ENCODE measurements at regions not wholly inside any gene's neighbourhood (a gene's known extent, or its start where the extent isn't known, plus 50 kb on each side); places are given as distances from the start of the nearest gene placed in this dataset.

GRCh38 chr1:8094481-8095241, 68.6 kb upstream of the ERRFI1 start (continued):
- no peak for TF ChIP-seq PREB (CRISPR knock-in tag; IDR thresholded peaks at IDR 0.05)
- TF ChIP-seq ZNF34 (CRISPR knock-in tag; IDR thresholded peaks at IDR 0.05; ENCODE audit: borderline replicate concordance) = no peak
- no peak for TF ChIP-seq MAFG (CRISPR knock-in tag; IDR thresholded peaks at IDR 0.05)
- TF ChIP-seq THAP11 (CRISPR knock-in tag; IDR thresholded peaks at IDR 0.05) = peak; percentile 44; the same call in 1 of the 2 replicates
- no peak for TF ChIP-seq SOX6 (IDR thresholded peaks at IDR 0.05)
- peak; percentile 76; the same call in 1 of the 2 replicates for TF ChIP-seq SOX6 (CRISPR knock-in tag; IDR thresholded peaks at IDR 0.05)
- peak; percentile 81 for TF ChIP-seq ELF3 (CRISPR knock-in tag; IDR thresholded peaks at IDR 0.05)
- no peak for TF ChIP-seq MTERF4 (CRISPR knock-in tag; IDR thresholded peaks at IDR 0.05)
- TF ChIP-seq PHF8 (CRISPR knock-in tag; IDR thresholded peaks at IDR 0.05) = no peak
- no peak for TF ChIP-seq KLF12 (CRISPR knock-in tag; IDR thresholded peaks at IDR 0.05; ENCODE audit: borderline replicate concordance)
- no peak for TF ChIP-seq ZNF782 (CRISPR knock-in tag; IDR thresholded peaks at IDR 0.05; ENCODE audit: borderline replicate concordance)
- no peak for TF ChIP-seq ZNF790 (CRISPR knock-in tag; IDR thresholded peaks at IDR 0.05; ENCODE audit: borderline replicate concordance)
- no peak for TF ChIP-seq MAZ (IDR thresholded peaks at IDR 0.05; ENCODE audit: borderline replicate concordance, low read depth, low read length)
- TF ChIP-seq MAZ (CRISPR knock-in tag; IDR thresholded peaks at IDR 0.05; ENCODE audit: low read depth) = no peak
- TF ChIP-seq ARID3A (IDR thresholded peaks at IDR 0.05; ENCODE audit: low read depth, low read length) = no peak
- peak; percentile 81 for TF ChIP-seq TCF7 (IDR thresholded peaks at IDR 0.05; ENCODE audit: low read depth)
- no peak; the same call in 2 of the 3 replicates for TF ChIP-seq MXI1 (IDR thresholded peaks at IDR 0.05; ENCODE audit: borderline replicate concordance, low read depth, low read length)
- no peak for TF ChIP-seq ZBTB39 (CRISPR knock-in tag; IDR thresholded peaks at IDR 0.05)
- no peak for TF ChIP-seq MAFK (conservative IDR thresholded peaks at IDR 0.05 in 1 of 2, IDR thresholded peaks at IDR 0.05 in 1 of 2; ENCODE audit: low read length in 2 of 2)
- no peak for TF ChIP-seq ZNF280D (CRISPR knock-in tag; IDR thresholded peaks at IDR 0.05)
- no peak for TF ChIP-seq ZNF737 (CRISPR knock-in tag; IDR thresholded peaks at IDR 0.05; ENCODE audit: borderline replicate concordance)
- TF ChIP-seq BRCA1 (CRISPR knock-in tag; IDR thresholded peaks at IDR 0.05) = no peak
